ENCODE measurements at regions not wholly inside any gene's neighbourhood (a gene's known extent, or its start where the extent isn't known, plus 50 kb on each side); places are given as distances from the start of the nearest gene placed in this dataset.
"Not testable (repeated sequence)": the region's sequence is repeated elsewhere in the genome, so short reads cannot be mapped to it uniquely, and the experiment has no call there.

GRCh38 chr3:188021041-188021440 is 132.9 kb upstream of the LPP start:
- H3K27ac ChIP-seq = no peak overlapping the region
- H3K9ac ChIP-seq = no peak overlapping the region
- H3K79me2 ChIP-seq (ENCODE audit: insufficient read depth, low read depth) = no peaks in the 10 kb centered on the region
- no peaks in the 10 kb centered on the region for H3K4me1 ChIP-seq (ENCODE audit: low read depth, poor library complexity, severe bottlenecking)
- no peak overlapping the region for H3K4me3 ChIP-seq (IDR thresholded peaks at IDR 0.05; ENCODE audit: insufficient read depth, low read depth, low read length)
- no peak for TF ChIP-seq CTCF (conservative IDR thresholded peaks at IDR 0.05; ENCODE audit: low read depth, low read length)
- H3K4me2 ChIP-seq = no peak overlapping the region
- H3K36me3 ChIP-seq (ENCODE audit: insufficient read depth) = no peaks in the 10 kb centered on the region
- no peaks in the 10 kb centered on the region for H4K20me1 ChIP-seq (ENCODE audit: insufficient read depth)
- H3K27me3 ChIP-seq (ENCODE audit: insufficient read depth, low read depth) = no peaks in the 10 kb centered on the region
- H2AFZ ChIP-seq (ENCODE audit: low read depth) = no peak overlapping the region

- H3K36me3 ChIP-seq (ENCODE audit: insufficient read depth) = no peaks in the 10 kb centered on the region
- H3K4me2 ChIP-seq = no peak overlapping the region
- no peak for TF ChIP-seq CTCF (conservative IDR thresholded peaks at IDR 0.05; ENCODE audit: low read depth, low read length)
- H3K27ac ChIP-seq = no peak overlapping the region
- no peak overlapping the region for H2AFZ ChIP-seq (ENCODE audit: low read depth)
- no peaks in the 10 kb centered on the region for H4K20me1 ChIP-seq (ENCODE audit: insufficient read depth)
- no peak overlapping the region for H3K9ac ChIP-seq
- no peaks in the 10 kb centered on the region for H3K79me2 ChIP-seq (ENCODE audit: insufficient read depth, low read depth)
- H3K27me3 ChIP-seq (ENCODE audit: insufficient read depth, low read depth) = no peaks in the 10 kb centered on the region
- no peaks in the 10 kb centered on the region for H3K4me1 ChIP-seq (ENCODE audit: low read depth, poor library complexity, severe bottlenecking)
- H3K4me3 ChIP-seq (IDR thresholded peaks at IDR 0.05; ENCODE audit: insufficient read depth, low read depth, low read length) = no peak overlapping the region
These were observed 132.4 kb upstream of the LPP start for GRCh38 chr3:188021502-188022040.

- H2AFZ ChIP-seq (ENCODE audit: low read depth); H3K9ac ChIP-seq; H3K36me3 ChIP-seq (ENCODE audit: insufficient read depth); H3K4me2 ChIP-seq; H3K27me3 ChIP-seq (ENCODE audit: insufficient read depth, low read depth); H3K27ac ChIP-seq; H4K20me1 ChIP-seq (ENCODE audit: insufficient read depth); H3K79me2 ChIP-seq (ENCODE audit: insufficient read depth, low read depth); H3K4me1 ChIP-seq (ENCODE audit: low read depth, poor library complexity, severe bottlenecking); H3K4me3 ChIP-seq (IDR thresholded peaks at IDR 0.05; ENCODE audit: insufficient read depth, low read depth, low read length): not testable (repeated sequence)
These were observed 131.1 kb upstream of the LPP start for GRCh38 chr3:188022902-188023301.

- Histone ChIP-seq H3K27ac (no peak overlapping the region), H3K36me3 (ENCODE audit: insufficient read depth) (no peaks in the 10 kb centered on the region), H3K79me2 (ENCODE audit: insufficient read depth, low read depth) (no peaks in the 10 kb centered on the region), H3K4me2 (no peak overlapping the region), H3K4me3 (IDR thresholded peaks at IDR 0.05; ENCODE audit: insufficient read depth, low read depth, low read length) (no peak overlapping the region), H3K9ac (no peak overlapping the region), H2AFZ (ENCODE audit: low read depth) (no peak overlapping the region), H3K27me3 (ENCODE audit: insufficient read depth, low read depth) (no peaks in the 10 kb centered on the region), H3K4me1 (ENCODE audit: low read depth, poor library complexity, severe bottlenecking) (no peaks in the 10 kb centered on the region), H4K20me1 (ENCODE audit: insufficient read depth) (no peaks in the 10 kb centered on the region)
- no peak for TF ChIP-seq CTCF (conservative IDR thresholded peaks at IDR 0.05; ENCODE audit: low read depth, low read length)
These were observed 128.4 kb upstream of the LPP start for GRCh38 chr3:188025555-188025954.

- Histone ChIP-seq H3K27ac (no peak overlapping the region), H3K27me3 (ENCODE audit: insufficient read depth, low read depth) (no peaks in the 10 kb centered on the region), H3K4me3 (IDR thresholded peaks at IDR 0.05; ENCODE audit: insufficient read depth, low read depth, low read length) (no peak overlapping the region), H3K4me2 (no peak overlapping the region), H2AFZ (ENCODE audit: low read depth) (no peak overlapping the region), H3K9ac (no peak overlapping the region), H4K20me1 (ENCODE audit: insufficient read depth) (no peaks in the 10 kb centered on the region), H3K79me2 (ENCODE audit: insufficient read depth, low read depth) (no peaks in the 10 kb centered on the region), H3K36me3 (ENCODE audit: insufficient read depth) (no peaks in the 10 kb centered on the region), H3K4me1 (ENCODE audit: low read depth, poor library complexity, severe bottlenecking) (no peaks in the 10 kb centered on the region)
- TF ChIP-seq CTCF (conservative IDR thresholded peaks at IDR 0.05; ENCODE audit: low read depth, low read length) = no peak
These were observed 127.6 kb upstream of the LPP start for GRCh38 chr3:188026191-188026968.
